ENCODE measurements at regions not wholly inside any gene's neighbourhood (a gene's known extent, or its start where the extent isn't known, plus 50 kb on each side); places are given as distances from the start of the nearest gene placed in this dataset.
"Not testable (repeated sequence)": the region's sequence is repeated elsewhere in the genome, so short reads cannot be mapped to it uniquely, and the experiment has no call there.

DNA sequence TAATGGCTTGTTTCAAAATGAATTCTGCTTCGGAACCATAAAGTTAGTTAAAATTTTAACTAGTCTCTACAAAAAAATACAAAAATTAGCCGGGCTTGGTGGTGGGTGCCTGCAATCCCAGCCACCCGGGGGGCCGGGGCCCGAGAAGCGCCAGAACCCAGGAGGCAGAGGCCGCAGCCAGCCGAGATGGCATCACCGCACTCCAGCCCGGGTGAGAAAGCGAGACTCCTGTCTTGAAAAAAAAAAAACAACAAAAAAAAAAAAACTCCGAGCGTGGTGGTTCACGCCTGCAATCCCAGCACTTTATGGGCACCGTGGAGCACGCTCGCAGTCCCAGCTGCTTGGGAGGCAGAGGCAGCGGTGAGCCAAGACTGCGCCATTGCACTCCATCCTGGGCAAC is 781.4 kb downstream of the BRINP3 start:
- DNase-seq: no peak

DNA sequence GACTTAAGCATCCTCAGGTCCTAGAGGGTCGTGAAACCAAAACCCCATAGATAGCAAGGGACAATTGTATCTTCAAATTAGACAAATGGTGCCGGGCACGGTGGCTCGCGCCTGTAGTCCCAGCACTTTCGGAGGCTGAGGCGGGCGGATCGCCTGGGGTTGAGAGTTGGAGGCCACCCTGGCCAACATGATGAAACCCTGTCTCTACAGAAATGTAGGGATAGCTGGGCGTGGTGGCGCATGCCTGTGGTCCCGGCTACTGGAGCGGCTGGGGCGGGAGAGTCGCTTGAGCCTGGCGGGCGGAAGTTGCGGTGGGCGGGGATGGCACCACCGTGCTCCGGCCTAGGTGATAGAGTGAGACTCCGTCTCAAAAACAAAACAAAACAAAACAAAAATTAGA is 780.6 kb downstream of the BRINP3 start:
- DNase-seq: no peak

DNA sequence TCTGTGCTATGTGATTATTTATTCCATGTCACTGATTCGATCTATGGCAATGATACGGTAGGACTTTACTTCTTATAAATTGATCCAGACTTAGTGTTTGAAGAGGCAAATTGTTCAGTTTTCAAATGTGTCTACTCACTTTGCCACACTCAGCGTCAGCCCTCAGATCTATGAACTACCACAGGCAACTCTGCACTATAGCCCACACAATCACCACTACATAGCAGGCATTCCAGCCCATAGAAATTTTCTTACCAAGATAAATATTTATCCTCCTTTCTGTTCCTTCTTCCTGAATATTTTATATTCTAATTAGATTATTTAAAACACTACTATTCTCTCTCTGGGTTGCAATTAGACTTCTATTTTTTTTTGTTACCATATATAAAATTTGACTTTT is 776.1 kb downstream of the BRINP3 start:
- no peak for DNase-seq

DNA sequence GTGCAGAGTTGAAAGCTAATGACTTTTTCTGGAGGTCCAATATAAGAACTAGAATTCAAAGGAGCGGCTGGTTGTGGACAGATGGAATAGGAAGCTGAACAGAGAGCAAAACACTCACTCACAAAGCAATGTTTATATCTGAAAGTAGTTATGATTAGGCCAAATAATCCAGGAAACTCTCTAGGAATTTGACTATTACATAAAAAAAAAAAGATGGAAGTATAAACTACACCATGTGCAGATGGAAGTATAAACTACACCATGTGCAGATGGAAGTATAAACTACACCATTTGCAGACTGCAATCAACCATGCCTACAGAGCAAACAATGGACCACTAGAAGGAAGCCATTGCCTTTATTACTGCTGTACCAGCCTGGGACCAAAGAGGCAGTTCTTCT is 771.1 kb downstream of the BRINP3 start:
- no peak for DNase-seq

DNA sequence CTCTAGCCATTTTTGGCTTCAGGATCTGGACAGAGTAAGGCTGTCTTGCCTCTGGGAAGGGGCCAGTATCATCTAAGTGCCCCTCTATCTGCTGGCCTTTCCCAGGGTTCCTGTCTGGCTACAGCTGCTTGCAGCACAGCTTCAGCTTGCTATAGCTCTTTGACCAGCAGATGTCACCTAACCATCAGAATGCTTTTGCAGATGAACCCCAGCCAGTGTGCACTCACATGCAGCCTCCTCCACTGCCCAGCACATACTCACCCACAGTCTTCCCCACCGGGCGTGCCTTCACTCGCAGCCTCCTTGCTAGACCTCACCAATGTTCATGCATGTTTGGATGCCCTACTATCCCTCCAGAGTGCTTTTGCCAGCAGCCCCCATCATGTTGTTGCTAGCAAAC is 769.0 kb downstream of the BRINP3 start:
- no peak for DNase-seq

DNA sequence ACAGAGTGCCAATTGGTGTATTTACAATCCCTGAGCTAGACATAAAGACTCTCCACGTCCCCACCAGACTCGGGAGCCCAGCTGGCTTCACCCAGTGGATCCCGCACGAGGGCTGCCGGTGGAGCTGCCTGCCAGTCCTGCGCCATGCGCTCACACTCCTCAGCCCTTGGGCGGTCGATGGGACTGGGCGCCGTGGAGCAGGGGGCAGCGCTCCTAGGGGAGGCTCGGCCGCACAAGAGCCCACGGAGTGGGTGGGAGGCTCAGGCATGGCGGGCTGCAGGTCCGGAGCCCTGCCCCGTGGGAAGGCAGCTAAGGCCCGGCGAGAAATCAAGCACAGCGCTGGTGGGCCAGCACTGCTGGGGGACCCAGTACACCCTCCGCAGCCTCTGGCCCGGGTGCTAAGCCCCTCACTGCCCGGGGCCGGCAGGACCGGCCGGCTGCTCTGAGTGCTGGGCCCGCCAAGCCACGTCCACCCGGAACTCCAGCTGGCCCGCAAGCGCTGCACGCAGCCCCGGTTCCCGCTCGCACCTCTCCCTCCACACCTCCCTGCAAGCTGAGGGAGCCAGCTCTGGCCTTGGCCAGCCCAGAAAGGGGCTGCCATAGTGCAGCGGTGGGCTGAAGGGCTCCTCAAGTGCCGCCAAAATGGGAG is 759.4 kb downstream of the BRINP3 start:
- DNase-seq: not testable (repeated sequence)

DNA sequence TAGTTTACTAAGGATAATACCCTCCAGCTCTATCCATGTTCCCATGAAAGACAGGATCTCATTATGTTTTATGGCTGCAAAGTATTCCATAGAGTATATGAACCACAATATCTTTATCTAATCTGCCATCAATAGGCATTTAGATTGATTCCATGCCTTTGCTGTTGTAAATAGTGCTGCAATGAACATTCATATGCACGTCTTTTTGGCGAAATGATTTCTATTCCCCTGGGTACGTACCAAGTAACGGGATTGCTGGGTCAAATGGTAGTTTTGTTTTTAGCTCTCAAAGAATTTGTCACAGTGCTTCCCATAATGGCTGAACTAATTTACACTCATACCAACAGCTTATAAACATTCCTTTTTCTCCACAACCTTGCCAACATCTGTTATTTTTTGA is 750.9 kb downstream of the BRINP3 start:
- DNase-seq: no peak

DNA sequence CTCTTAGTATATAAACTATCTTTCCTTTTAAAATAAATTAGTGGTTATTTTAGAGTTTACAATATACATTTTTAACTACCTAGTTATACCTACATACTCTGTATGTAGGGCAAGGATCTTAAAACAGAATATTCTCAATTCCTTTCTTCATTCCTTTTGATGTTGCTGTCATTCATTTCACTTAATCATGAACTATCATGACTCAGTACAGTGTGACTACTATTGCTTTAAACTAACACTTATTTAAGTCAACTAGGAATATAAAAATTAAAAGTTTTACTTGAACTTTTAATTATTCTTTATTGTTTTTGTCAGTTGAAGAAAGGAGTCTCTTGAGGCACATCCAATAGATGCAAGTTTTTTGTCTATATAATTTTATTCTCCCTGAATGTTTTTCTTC is 726.4 kb downstream of the BRINP3 start:
- DNase-seq: no peak

DNA sequence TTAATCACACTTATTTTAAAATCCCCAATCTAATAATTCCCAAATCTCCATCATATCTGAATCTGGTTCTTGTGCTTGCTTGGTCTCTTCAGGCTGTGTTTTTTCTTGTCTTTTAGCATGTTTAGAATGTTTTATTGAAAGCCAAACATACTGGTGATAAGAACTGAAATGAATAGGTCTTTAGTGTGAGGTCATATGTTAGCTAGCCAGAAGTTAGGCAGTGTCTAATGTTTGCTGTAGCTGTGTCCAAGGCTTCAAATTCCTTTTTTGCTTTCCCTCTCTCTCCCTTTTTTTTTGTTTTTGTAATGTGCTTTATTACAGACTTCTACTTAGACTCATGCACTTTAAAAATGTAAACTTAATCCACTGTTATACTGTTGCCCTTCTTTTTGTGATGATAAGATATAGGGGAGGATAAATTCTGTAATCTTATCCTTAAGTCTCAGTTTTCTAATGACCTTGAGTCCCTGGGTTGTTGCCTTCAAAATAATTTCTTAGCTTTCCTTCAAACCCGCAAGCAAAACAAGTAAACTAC is 725.1 kb downstream of the BRINP3 start:
- no peak for DNase-seq

DNA sequence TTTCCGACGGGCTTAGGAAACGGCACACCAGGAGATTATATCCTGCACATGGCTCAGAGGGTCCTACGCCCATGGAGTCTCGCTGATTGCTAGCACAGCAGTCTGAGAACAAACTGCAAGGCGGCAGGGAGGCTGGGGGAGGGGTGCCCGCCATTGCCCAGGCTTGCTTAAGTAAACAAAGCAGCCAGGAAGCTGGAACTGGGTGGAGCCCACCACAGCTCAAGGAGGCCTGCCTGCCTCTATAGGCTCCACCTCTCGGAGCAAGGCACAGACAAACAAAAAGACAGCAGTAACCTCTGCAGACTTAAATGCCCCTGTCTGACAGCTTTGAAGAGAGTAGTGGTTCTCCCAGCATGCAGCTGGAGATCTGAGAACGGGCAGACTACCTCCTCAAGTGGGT is 722.6 kb downstream of the BRINP3 start:
- not testable (repeated sequence) for DNase-seq

DNA sequence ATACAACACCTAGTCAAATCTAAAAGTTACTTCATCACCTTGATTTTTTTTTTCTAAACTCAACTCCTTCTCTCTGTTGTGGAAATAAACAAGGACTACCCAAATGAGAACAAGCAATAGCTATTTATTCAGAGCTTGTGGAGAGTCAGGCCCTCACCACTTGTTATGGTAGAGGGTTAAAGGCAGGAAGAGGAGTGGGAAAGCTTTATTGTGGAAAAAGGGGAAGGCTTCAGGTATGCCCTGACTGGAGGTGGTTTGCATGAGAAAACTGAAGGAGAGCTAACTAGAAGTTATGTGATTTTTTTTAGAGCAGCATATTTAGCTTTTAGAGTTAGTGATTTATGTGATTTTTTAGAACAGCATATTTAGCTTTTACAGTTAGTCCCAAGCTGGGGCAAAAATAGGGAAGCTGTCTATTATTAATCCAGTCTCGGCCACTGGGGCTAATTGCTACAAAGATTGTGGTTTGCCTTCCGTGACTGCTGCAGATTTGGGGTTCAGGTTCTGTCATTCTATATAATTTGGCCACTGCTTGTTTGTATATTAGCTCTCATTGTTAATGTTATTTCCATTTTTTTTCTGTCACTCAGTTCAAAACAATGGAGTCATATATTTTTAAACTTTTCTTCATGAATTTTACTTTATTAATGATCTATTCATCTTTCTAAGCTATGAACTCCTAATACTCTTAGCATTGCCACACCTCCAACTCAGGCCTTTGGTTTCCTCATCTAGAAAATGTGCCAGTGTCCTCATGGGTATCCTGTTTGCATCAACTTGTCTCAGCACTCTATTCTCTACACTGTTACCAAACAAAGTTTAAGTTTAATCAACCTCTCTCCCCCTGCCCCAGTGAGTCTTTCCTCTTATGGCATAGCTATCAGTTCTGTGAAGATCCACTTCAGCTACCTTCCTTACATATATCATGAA is 713.0 kb downstream of the BRINP3 start:
- DNase-seq: no peak

DNA sequence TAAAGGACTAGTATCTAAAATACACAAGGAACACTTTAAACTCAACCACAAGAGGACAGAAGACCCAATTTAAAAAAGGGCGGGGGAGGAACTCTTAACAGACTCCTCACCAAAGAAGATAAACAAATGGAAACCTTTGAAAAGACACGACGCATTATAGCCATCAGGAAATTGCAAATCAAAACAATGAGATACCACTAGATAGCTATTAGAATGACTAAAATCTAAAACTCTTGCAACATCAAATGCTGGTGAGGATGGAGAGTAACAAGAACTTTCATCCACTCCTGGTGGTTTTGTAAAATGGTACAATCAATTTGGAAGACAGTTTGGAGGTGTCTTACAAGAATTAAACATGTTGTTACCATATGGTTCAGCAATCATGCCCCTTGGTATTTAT is 708.2 kb downstream of the BRINP3 start:
- no peak for DNase-seq

DNA sequence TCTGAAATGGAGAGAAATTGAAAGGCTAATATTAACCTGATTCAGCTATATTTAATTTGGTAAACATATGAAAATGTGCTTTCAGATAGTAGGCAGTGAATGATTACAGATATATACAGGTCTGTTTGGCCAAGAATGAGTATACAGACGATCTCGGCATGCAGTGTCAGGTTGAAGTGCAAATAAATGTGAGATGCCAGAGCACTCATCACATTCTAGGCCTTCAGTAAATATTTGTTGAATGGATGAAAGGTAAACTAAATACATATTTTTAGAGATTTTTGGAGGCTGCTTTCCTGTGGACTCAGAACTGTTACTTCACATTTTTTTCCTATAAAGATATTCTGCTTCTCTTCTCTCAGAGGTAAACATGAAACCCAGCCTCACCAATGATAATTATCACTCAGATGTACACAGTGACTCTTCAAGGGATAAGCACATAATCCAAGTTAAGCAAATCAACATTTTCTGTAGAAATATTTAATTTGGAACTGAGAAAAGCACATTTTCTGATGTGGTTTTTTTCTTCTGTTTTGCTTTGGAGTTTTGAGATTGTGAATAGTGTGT is 702.9 kb downstream of the BRINP3 start:
- DNase-seq: no peak

DNA sequence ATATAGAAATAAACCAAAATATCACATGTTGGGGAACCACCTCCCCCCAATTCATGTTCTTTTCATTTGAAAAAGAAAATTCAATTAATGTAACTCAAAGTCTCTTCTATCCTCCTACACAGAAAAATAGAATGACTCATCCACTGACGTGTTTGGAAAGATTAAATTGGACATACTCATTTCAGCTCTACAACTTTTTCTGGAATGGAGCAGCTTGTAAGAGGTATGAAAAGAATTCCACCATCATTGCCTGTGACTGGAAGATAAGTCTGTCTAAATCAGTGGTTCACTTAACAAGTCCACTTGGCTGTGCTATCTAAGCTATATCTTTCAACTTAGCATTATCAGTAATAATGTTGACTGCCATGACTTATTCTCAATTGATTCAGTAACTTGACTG is 702.3 kb downstream of the BRINP3 start:
- no peak for DNase-seq

DNA sequence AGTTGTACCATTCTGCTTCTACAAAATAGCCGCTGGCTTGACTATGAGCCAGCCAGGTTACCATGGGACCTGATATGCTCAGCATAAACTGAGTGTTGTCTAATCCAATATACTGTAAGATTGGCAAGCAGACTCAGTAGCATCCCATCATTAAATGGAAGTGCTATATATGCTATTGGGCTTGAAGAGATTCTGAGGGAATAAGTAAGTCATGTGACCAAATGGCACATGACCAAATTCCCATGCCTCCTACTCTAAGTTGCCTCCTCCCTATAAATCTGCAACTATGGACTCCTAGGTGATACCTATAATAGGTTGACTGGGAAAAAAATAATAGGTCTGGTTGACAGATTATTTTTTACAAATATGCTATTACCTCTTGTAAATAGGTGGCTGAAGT is 698.6 kb downstream of the BRINP3 start:
- DNase-seq: no peak

DNA sequence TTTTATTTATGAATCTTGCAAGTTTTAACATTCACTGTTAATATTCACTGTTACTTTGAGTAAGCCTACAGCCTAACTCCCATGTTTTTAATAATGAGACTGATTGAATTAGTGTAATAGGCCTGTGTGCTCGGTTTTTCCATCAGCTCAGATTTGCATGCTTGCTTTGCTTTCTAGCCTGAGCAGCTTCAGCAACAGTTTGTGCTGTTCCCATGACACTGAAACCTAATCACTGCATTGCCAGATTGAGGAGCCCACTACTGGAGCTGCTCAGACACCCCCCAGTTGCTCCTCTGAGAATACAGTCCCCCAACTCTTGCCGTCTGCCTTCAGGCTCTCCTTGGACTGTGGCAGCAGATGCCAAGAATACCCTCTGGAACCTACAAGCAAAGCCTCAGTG is 695.4 kb downstream of the BRINP3 start:
- no peak for DNase-seq

DNA sequence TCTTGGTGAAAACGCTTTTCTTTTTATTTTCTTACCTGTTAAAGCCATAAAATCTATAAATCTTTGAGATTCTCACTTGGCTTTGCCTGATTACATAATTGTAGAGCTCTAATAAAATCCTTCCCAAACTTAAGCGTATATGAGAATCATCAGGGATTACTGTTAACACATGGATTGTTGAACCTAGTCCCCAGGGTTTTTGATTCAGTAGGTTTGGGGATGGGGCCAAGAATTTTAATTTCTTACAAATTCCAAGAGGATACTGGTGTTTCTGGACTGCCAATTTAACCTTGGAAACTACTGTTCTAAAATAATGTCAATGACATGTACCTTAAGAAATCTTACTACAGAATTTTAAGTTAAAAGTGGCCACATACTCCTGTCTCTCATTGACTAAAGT is 694.2 kb downstream of the BRINP3 start:
- no peak for DNase-seq

DNA sequence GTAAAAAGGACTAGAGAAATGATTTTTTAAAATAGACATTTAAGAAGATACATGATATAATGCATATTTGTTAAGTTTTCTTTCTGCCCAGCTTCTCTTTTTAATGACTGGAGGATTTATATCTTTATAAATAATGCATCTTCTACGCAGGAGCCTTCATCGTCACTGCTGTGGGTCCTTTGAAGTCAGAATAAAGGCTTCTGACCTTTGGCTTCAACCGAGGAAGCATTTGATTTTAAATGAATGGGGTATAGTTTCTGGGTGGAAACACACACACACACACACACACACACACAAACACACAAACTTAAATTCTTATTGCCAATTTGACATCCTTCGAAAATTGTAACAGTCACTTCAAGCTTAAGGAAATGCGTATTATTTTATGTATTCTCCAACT is 690.9 kb downstream of the BRINP3 start:
- no peak for DNase-seq

DNA sequence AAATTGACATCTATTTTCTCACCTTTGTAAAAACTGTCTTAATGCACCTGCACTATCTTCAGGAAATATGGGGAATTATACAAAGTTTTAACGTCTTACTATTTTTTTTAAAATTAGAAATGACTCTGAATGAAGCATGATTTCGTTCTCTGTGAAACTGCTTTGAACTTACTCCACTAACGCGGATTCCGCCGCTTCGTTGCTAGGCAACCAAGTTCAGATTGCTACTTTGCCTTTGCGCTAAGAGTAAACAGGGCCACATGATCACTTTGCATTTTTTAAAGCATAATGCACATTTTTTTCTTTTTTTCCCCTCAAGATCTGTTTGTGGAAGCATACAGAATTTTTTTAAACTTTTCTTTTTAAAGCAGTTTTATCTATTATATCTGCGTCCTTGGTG is 690.5 kb downstream of the BRINP3 start:
- DNase-seq: no peak

DNA sequence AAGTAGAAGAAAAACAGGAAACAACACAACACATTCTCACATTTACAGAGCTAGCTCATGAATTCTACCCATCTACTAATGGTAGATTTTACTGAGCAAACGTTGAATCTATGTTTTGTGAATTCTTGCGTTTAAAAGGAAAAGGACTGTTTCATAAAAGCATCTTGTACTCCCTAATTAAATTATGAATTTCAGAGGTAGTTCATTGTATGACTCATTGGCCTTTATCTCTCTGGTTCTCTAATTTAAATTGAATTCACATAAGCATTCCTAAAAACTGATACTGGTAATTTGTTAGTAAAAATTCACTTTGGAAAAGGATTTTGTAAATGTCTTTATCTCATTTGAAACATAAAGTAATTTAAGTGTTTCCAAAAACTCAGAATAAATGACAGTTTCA is 687.3 kb downstream of the BRINP3 start:
- no peak for DNase-seq

DNA sequence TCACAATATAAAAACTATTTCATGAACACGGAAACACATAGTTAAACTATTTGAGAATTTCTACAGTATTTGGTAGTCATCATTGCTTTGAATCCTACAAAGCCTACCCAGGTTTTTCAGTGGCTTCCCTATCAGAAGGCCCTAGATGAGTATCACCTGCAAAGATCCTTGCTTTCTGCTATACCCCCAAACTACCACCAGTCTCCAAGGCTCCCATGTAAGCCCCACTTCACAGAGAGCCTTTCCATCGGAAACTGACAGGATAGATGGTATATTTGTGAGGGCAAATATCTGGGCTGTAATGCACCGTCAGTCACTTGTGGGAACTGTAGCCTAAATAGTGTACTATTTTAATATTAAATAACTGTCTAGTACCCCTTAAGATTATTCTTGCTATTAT is 674.3 kb downstream of the BRINP3 start:
- no peak for DNase-seq

DNA sequence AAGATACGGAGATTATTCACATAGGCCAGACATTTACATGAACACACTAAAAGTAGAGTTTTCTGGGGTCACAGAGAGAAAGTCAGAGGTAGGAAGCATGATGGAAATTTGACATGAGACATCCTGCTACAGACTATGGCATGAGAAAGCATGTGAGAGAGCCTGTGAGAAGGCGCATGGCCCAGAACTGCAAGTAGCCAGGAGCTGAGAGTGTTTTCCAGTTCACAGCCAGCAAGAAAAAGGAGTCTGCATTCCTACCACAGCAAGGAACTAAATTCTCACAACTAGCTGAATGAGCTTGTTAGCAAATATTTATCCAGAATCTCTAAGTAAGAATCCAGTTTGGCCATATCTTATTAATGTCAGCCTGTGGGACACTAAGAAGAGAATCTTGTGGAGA is 673.3 kb downstream of the BRINP3 start:
- DNase-seq: no peak

DNA sequence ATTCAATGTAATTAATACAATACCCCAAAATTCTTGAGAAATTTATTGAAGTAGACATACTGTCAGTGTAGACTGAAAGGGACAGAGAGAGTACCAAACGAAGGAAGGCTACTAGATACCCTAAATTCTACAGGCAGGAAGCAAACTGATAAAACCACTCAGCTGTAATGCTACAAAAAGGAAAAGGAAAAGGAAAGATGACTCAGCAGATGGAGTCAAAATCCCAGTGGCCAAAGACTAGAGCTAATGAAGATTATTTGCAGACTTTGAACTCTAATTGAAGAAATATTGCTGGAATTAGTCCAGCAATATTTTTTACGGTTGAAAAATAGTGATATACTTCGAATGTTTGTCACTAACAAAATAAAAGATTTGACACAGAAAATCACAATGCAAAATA is 671.9 kb downstream of the BRINP3 start:
- DNase-seq: no peak

DNA sequence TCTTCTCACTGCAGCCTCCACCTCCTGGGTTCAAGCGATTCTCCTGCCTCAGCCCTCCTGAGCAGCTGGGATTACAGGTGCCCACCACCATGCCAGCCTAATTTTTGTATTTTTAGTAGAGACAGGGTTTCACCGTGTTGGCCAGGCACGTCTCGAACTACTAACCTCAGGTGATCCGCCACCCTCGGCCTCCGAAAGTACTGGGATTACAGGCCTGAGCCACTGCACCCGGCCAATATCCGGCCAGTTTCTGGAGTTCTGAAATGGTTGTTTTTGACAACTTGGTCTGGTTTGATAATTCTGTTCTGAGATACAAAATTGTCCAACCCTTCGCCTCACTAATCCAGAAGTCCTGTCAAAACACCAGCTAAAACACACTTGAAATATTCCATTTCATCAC is 667.0 kb downstream of the BRINP3 start:
- DNase-seq: not testable (repeated sequence)

All from T1000 (cell line).